ENCODE measurements at regions not wholly inside any gene's neighbourhood (a gene's known extent, or its start where the extent isn't known, plus 50 kb on each side); places are given as distances from the start of the nearest gene placed in this dataset.
"Not testable (repeated sequence)": the region's sequence is repeated elsewhere in the genome, so short reads cannot be mapped to it uniquely, and the experiment has no call there.

DNA sequence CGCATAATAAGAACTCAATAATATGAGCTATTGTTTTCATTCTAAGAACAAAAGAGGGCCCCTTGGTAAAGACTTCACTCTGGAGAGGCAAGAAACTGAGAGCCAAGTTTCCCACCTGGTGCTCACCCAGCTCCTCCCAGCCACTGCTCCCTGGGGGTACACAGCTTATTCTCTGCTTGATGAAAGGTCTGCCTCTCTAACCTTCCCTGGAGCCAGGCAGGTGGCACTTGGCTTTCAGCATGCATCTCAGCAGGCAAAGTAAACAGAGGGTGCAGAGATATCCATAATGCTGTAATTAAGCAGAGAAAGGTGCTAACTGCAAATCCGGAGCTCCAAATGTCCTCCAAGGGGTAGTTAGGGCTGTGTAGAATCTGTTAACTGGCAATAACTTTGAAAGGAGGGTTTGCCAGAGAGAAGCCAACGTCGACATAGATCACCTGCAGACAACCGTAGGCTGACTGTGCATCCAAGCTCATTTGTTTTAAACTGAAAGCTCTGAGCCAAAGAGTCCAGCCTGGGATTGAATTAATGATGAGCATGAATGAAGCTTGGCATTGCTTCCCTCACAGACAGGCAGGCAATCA lies 159.6 kb upstream of the PROK2 start:
- no peak for DNase-seq (ENCODE audit: low read depth)

- no peak for DNase-seq (ENCODE audit: low read depth)
Measured at GRCh38 chr3:71942432-71943187, 157.7 kb upstream of the PROK2 start.

DNA sequence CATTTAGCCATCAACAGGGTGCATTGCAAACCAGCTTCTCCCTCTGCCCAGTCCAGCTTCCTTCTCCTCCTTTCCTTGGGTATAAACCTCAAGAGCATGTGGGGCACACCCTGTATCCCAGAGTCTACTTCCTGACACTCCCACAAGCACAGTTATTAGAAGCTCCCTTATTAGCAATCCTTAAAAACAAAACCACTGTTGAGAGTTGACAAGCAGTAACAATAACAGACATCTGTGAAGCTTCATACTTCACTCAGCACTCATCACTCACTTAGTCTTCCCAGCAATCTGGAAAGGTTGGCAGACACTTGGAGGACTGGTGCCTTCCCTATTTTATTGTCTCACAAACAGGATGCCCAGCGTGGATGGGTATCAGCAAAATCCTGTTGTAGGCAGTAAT lies 155.5 kb upstream of the PROK2 start:
- no peak for DNase-seq (ENCODE audit: low read depth)

GRCh38 chr3:71938081-71938480 lies 153.1 kb upstream of the PROK2 start:
- DNase-seq (ENCODE audit: low read depth): not testable (repeated sequence)

- no peak for DNase-seq (ENCODE audit: low read depth)
Measured at GRCh38 chr3:71936681-71937080, 151.7 kb upstream of the PROK2 start.

- no peak for DNase-seq (ENCODE audit: low read depth)
Measured at GRCh38 chr3:71934520-71935270, 149.7 kb upstream of the PROK2 start.

DNA sequence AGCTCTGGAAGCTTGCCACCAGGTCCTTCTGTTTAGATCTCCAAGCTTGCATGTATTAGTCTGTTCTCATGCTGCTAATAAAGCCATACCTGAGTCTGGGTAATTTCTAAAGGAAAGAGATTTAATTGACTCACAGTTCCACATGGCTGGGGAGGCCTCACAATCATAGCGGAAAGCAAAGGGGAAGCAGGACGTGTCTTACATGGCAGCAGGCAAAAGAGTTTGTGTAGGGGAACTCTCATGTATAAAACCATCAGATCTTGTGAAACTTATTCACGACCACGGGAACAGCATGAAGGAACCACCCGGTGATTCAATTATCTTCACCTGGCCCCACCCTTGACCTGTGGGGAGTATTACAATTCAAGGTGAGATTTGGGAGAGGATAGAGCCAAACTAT lies 147.0 kb upstream of the PROK2 start:
- no peak for DNase-seq (ENCODE audit: low read depth)

DNA sequence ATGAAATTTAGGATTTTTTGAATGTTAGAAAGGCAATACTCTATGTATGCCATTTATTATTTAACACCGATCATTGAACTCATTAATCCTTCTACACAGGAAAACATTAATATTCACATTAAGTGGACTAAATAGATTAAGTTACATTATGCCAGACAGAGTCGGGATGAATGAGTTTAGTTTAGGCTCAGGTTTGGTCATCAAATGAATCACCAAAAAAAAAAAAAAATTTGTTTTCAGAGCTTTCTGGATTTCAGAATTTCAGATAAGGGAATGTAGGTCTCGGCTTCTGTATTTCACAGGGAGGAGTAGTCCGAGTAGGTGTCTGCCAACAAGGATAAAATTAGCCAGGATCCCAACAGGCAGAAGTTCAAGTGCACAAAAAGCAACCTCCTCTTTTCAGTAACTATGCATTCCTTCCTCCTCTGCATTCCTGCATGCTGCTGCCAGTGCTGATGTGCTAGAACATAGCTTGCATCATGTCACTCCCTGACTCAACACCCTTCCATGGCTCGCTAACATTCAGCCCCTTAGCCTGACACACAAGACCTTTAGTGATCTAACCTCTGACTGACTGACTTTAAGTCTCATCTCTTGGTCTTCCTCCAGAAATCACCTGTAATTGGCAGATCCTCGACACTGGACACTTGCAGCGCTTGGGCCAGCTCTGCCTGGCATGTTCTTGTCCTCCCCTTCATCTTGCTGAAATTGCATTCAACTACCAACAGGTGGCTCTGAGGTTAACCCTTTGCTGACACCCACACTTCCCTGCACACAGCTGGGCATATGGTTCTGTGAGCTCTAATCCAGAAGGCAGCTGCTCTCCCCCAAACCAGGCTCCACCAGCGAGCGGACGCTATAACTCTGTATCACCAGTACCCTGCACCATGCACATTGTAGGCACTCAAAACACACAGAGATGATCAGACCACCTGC lies 145.4 kb upstream of the PROK2 start:
- peak; percentile 34 for DNase-seq (ENCODE audit: low read depth)

DNA sequence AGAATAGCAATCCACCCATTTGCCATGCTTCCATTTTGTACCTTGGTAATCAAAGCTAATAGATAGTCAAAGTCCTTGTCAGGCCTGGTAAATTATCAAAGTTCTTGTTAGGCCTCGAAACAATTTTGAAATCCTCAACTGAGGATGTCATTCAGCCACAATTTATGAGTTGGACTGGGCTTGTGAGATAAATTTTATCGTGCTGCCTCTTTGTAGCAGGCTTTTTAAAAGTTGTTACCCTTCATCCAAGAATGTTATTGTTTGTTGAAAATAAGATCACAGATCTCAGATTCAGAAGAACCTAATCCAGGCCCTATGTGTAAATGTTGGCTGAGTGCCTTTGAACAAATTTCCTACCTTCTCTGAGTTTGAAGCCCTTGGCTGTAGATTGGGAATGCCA lies 143.3 kb upstream of the PROK2 start:
- no peak for DNase-seq (ENCODE audit: low read depth)

DNA sequence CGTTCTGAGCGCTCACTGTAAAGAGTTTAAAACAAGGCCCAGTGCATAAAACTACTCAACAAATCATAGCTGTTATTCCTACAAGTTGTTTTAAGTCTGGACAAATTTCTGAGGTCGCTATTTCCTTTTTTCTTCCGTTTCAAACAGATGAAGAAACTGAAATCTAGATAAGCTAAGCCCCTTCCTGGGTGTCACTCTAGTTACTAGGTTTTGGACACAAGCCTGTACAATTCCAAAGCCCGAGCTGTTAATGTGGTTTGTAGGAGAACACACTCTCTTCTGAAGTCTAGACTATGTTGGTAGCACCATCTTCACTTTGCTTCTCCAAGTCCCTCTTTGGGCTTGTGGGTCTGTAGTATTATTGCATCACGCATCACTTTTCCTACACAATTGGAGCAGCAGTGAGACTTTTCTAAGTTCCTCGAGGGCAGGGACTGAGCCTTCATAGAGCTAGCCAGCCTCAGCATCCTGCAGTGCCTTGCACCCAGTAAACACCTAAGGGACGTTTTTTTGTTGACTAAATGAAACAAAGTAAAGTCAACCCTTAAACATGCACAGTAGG lies 142.6 kb upstream of the PROK2 start:
- no peak for DNase-seq (ENCODE audit: low read depth)

GRCh38 chr3:71926616-71927015 lies 141.7 kb upstream of the PROK2 start:
- no peak for DNase-seq (ENCODE audit: low read depth)

GRCh38 chr3:71926262-71926600 lies 141.3 kb upstream of the PROK2 start:
- peak; percentile 3 for DNase-seq (ENCODE audit: low read depth)

GRCh38 chr3:71925511-71926261 lies 140.7 kb upstream of the PROK2 start:
- not testable (repeated sequence) for DNase-seq (ENCODE audit: low read depth)

DNA sequence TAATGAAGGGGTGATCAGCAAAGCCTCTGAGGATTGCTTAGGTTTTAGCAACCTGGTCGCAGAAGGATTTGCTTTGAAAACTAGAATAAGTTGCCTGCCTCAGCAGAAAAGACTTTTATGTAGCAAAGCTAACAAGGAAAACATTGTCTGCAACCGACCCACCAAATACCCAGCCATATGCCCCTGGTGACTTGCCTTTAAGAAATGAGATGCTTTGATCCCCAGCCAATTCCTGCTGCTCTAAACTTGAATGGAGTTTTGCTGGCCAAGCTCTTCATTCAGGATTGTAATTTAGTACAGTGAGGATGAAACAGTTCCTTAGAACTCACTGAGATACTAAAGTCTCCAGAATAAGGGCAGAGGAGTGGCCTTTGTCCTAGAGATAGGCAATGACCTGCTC lies 139.8 kb upstream of the PROK2 start:
- DNase-seq (ENCODE audit: low read depth): no peak

GRCh38 chr3:71921036-71921435 lies 136.1 kb upstream of the PROK2 start:
- no peak for DNase-seq (ENCODE audit: low read depth)

DNA sequence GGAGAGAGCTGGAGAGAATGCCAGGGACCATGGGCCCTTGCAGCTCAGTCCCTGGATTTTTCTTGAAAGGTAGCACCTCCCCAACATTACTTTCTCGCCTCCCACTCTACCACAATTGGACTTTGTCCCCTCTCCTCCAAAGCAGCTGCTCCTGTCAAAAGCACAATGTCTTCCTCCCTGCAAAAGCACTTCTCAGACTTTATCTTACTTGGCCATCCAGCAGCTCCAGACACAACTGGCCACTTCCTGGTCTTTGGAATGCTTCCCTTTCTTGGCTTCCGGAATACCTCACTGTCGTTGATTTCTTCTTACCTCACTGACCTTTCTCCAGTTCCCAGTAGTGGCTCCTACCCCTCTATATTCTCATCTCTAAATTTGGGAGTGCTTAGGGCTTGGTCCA lies 134.6 kb upstream of the PROK2 start:
- no peak for DNase-seq (ENCODE audit: low read depth)

DNA sequence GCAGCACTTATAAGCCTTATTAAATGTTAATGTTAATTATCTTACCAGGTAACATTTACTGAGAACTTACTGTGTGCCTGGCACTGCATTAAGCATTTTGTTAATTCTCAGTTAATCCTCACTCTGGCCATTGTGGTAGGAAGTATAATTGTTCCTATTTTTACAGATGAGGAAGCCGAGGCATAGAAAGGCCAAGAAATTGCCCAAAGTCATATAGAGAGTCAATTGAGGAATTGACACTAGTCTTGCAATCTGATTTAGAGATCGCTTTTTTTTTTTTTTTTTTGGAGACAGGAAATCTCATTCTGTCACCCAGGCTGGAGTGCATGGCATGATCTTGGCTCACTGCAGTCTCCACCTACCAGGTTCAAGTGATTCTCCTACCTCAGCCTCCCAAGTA lies 132.6 kb upstream of the PROK2 start:
- DNase-seq (ENCODE audit: low read depth): no peak

DNA sequence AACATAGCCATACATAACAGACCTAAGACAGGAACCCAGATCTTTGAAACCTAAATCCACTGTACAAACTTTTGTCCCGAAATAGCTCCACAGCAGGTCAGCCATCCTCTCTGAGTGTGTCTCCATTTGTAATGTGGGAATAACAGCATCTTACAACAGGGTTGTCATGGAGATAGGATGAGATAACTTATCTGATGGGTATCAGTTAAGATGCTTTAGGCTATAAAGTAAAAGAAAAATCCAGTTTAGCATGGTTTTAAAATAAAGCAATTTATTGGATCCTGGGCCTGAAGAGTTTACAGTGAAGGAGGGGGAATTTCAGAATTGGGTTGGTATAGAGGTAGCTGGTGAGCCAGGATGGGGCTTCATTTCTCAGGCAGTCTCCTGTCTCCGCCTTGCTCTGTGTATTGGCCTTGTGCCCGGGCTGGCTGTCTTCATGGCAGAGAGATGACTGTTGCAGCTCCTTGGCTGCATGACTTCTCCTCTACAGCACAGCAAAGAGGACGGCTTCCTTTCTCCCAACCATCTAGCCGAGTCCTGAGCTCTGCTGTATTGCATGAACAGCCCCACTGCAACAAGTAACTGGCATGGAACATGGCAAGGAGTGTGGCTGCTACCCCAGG lies 131.9 kb upstream of the PROK2 start:
- peak; percentile 9 for DNase-seq (ENCODE audit: low read depth)

GRCh38 chr3:71912839-71913495 lies 128.0 kb upstream of the PROK2 start:
- DNase-seq (ENCODE audit: low read depth): no peak
